ENCODE measurements at regions not wholly inside any gene's neighbourhood (a gene's known extent, or its start where the extent isn't known, plus 50 kb on each side); places are given as distances from the start of the nearest gene placed in this dataset.

GRCh38 chr7:22064816-22065215, 119.1 kb upstream of the CDCA7L start:
- H3K79me1 ChIP-seq (ENCODE audit: low read depth, low read length) = no peaks in the 10 kb centered on the region
- no peak overlapping the region for H3K4me3 ChIP-seq (ENCODE audit: extremely low read depth in 1 of 4, insufficient read depth in 2 of 4, low read depth in 3 of 4, low read length in 4 of 4)
- H3K27me3 ChIP-seq (replicated peaks in 1 of 4; ENCODE audit: control insufficient read depth in 3 of 4, extremely low read depth in 1 of 4, insufficient read depth in 3 of 4, low read length in 3 of 4) = no peaks in the 10 kb centered on the region
- DNase-seq (ENCODE audit: low read depth in 1 of 2, low spot score in 2 of 2) (no peak), FAIRE-seq (no peak)
- H2BK12ac ChIP-seq (ENCODE audit: low read depth, low read length) = peak overlapping the region; percentile 10; the same call in 1 of the 2 replicates
- H3K4ac ChIP-seq (replicated peaks; ENCODE audit: insufficient read length, low read depth, low read length) = no peak overlapping the region
- no peak overlapping the region for H3K18ac ChIP-seq (ENCODE audit: extremely low read depth, low read length)
- H3K27ac ChIP-seq (ENCODE audit: low read depth, low read length) = no peak overlapping the region
- H4K91ac ChIP-seq (replicated peaks; ENCODE audit: insufficient read length, low read length) = no peak overlapping the region
- no peaks in the 10 kb centered on the region; a peak in 1 of 4 replicates for H3K9me3 ChIP-seq (ENCODE audit: insufficient read depth in 2 of 2, low read depth in 1 of 2, low read length in 1 of 2)
- H2AK5ac ChIP-seq (ENCODE audit: low read depth, low read length) = no peak overlapping the region
- no peak overlapping the region for H3K4me2 ChIP-seq (ENCODE audit: insufficient read depth in 1 of 2, low read depth in 2 of 2, low read length in 2 of 2)
- 0 out of 2 replicates have a peak overlapping the region, but pooled peaks have one; percentile 23 for H2BK20ac ChIP-seq (ENCODE audit: low read length)
- no peak overlapping the region for H2BK120ac ChIP-seq (replicated peaks; ENCODE audit: low read depth, low read length)
- H3K79me2 ChIP-seq (ENCODE audit: control insufficient read depth in 1 of 2, insufficient read depth in 2 of 2, low read length in 2 of 2) = no peaks in the 10 kb centered on the region
- H3K14ac ChIP-seq (ENCODE audit: insufficient read length) = no peak overlapping the region
- no peak overlapping the region for H3K9ac ChIP-seq (replicated peaks in 1 of 4; ENCODE audit: extremely low read depth in 1 of 4, low read depth in 3 of 4, low read length in 3 of 4)
- no peak overlapping the region for H2AFZ ChIP-seq (ENCODE audit: low read length)
- H3K56ac ChIP-seq (replicated peaks; ENCODE audit: insufficient read length, low read depth, low read length) = no peak overlapping the region
- no peaks in the 10 kb centered on the region for H4K20me1 ChIP-seq (replicated peaks in 1 of 2; ENCODE audit: control insufficient read depth in 1 of 2, insufficient read depth in 2 of 2, low read length in 2 of 2)
- no peak overlapping the region for H2BK15ac ChIP-seq (ENCODE audit: low read length)
- no peak overlapping the region for H4K5ac ChIP-seq (ENCODE audit: insufficient read length, low read depth, low read length)
- ChIA-PET POLR2A (ENCODE audit: partially characterized antibody) (no interaction called here), CTCF (ENCODE audit: partially characterized antibody) (no interaction called here)
- no peak overlapping the region for H2BK5ac ChIP-seq (ENCODE audit: low read depth, low read length)
- H3K23ac ChIP-seq (ENCODE audit: insufficient read length) = no peak overlapping the region
- H4K8ac ChIP-seq (ENCODE audit: extremely low read depth, insufficient read depth, low read length) = no peak overlapping the region
- H3K36me3 ChIP-seq (ENCODE audit: control insufficient read depth in 2 of 4, insufficient read depth in 4 of 4, low read length in 3 of 4) = no peaks in the 10 kb centered on the region
- H3K23me2 ChIP-seq (ENCODE audit: low read depth, low read length) = no peaks in the 10 kb centered on the region; the same call in 1 of the 2 replicates
- peaks cover 0 to 7% (median 3%) of the 10 kb centered on the region in 4 experiments; a peak in 2 of 7 replicates for H3K4me1 ChIP-seq (replicated peaks in 1 of 4; ENCODE audit: control insufficient read depth in 3 of 4, insufficient read depth in 4 of 4, low read length in 3 of 4)
- 92% methylated on average over 2 of the region's 2 CpGs; no CpG with 5 or more reads in 1 of the 2 experiments for WGBS, 2 experiments (ENCODE audit: extremely low coverage in 1 of 2, insufficient coverage in 1 of 2, insufficient read length in 1 of 2, insufficient replicate concordance in 2 of 2, low coverage in 1 of 2, low lambda C conversion rate in 2 of 2, missing lambda C conversion rate in 1 of 2)
- TF ChIP-seq TCF12 (IDR thresholded peaks at IDR 0.05; ENCODE audit: low read depth, low read length) (no peak), ASH2L (IDR thresholded peaks at IDR 0.05; ENCODE audit: low read length) (no peak), EGR1 (IDR thresholded peaks at IDR 0.05; ENCODE audit: borderline replicate concordance, low read depth, low read length) (no peak), EP300 (IDR thresholded peaks at IDR 0.05; ENCODE audit: borderline replicate concordance in 1 of 2, low read depth in 2 of 2, low read length in 2 of 2) (no peak), SRF (IDR thresholded peaks at IDR 0.05; ENCODE audit: low read depth, low read length) (no peak), GABPA (IDR thresholded peaks at IDR 0.05; ENCODE audit: borderline replicate concordance, insufficient read depth, low read length) (no peak), GTF2F1 (IDR thresholded peaks at IDR 0.05; ENCODE audit: borderline replicate concordance, low read depth, low read length) (no peak), KDM1A (IDR thresholded peaks at IDR 0.05; ENCODE audit: borderline replicate concordance, low read length) (no peak), SIRT6 (IDR thresholded peaks at IDR 0.05; ENCODE audit: low read length) (no peak), E2F6 (IDR thresholded peaks at IDR 0.05) (no peak), YY1 (IDR thresholded peaks at IDR 0.05; ENCODE audit: low read depth, low read length) (no peak), MAX (IDR thresholded peaks at IDR 0.05) (no peak), SUZ12 (IDR thresholded peaks at IDR 0.05; ENCODE audit: low read length) (no peak), TAF1 (IDR thresholded peaks at IDR 0.05; ENCODE audit: low read depth, low read length) (no peak)

Measured in H1 (cell line).